ENCODE measurements at regions not wholly inside any gene's neighbourhood (a gene's known extent, or its start where the extent isn't known, plus 50 kb on each side); places are given as distances from the start of the nearest gene placed in this dataset.

GRCh38 chr1:191163621-191164020 lies 686.0 kb upstream of the BRINP3 start:
- DNase-seq, result no peak

- no peak for DNase-seq
Measured at GRCh38 chr1:191174298-191174697, 696.6 kb upstream of the BRINP3 start.

GRCh38 chr1:191176131-191176530 lies 698.5 kb upstream of the BRINP3 start:
- no peak for DNase-seq

- DNase-seq, result no peak
Measured at GRCh38 chr1:191206513-191207207, 729.0 kb upstream of the BRINP3 start.

- DNase-seq, result no peak
Measured at GRCh38 chr1:191222206-191222605, 744.5 kb upstream of the BRINP3 start.

GRCh38 chr1:191240925-191241324 lies 763.3 kb upstream of the BRINP3 start:
- DNase-seq, result no peak

GRCh38 chr1:191255354-191256054 lies 777.8 kb upstream of the BRINP3 start:
- peak; percentile 11 for DNase-seq

- no peak for DNase-seq
Measured at GRCh38 chr1:191256917-191257316, 779.3 kb upstream of the BRINP3 start.

- DNase-seq, result no peak
Measured at GRCh38 chr1:191260056-191260455, 782.4 kb upstream of the BRINP3 start.

- no peak for DNase-seq
Measured at GRCh38 chr1:191261111-191261510, 783.4 kb upstream of the BRINP3 start.

GRCh38 chr1:191279266-191279800 lies 801.7 kb upstream of the BRINP3 start:
- DNase-seq, result no peak

- no peak for DNase-seq
Measured at GRCh38 chr1:191284175-191284574, 806.5 kb upstream of the BRINP3 start.

GRCh38 chr1:191290441-191290840 lies 812.8 kb upstream of the BRINP3 start:
- no peak for DNase-seq

GRCh38 chr1:191305370-191305769 lies 827.7 kb upstream of the BRINP3 start:
- DNase-seq, result no peak

- no peak for DNase-seq
Measured at GRCh38 chr1:191306916-191307315, 829.3 kb upstream of the BRINP3 start.

GRCh38 chr1:191320062-191320461 lies 838.2 kb upstream of the RGS18 start:
- no peak for DNase-seq

- no peak for DNase-seq
Measured at GRCh38 chr1:191327868-191328267, 830.4 kb upstream of the RGS18 start.

GRCh38 chr1:191343816-191344215 lies 814.4 kb upstream of the RGS18 start:
- no peak for DNase-seq

GRCh38 chr1:191346381-191346780 lies 811.9 kb upstream of the RGS18 start:
- DNase-seq, result no peak

- DNase-seq, result no peak
Measured at GRCh38 chr1:191348328-191348727, 809.9 kb upstream of the RGS18 start.

- no peak for DNase-seq
Measured at GRCh38 chr1:191350938-191351337, 807.3 kb upstream of the RGS18 start.

- DNase-seq, result no peak
Measured at GRCh38 chr1:191358724-191359123, 799.5 kb upstream of the RGS18 start.

- no peak for DNase-seq
Measured at GRCh38 chr1:191366686-191367085, 791.6 kb upstream of the RGS18 start.

- DNase-seq, result no peak
Measured at GRCh38 chr1:191368891-191369654, 789.2 kb upstream of the RGS18 start.

Measured in retina (tissue), 1 donor.